ENCODE measurements at regions not wholly inside any gene's neighbourhood (a gene's known extent, or its start where the extent isn't known, plus 50 kb on each side); places are given as distances from the start of the nearest gene placed in this dataset.

GRCh38 chr1:213439703-213440102 lies 388.7 kb downstream of the RPS6KC1 start:
- in situ Hi-C loops (cut with HindIII; ENCODE audit: low pct_unique_long_range_greater_than_20kb, low sequenced_read_pairs) (no loop called here), intact Hi-C loops (cut with micrococcal nuclease; ENCODE audit: unreplicated experiment) (no loop called here)
- DNase-seq (ENCODE audit: low read depth, low spot score) (no peak), ATAC-seq (no peak)
- POLR2A ChIA-PET: no interaction called here
- CTCF ChIA-PET: no interaction called here
- Histone ChIP-seq H3K4me1 (ENCODE audit: control insufficient read depth, insufficient read depth, low read length) (no peaks in the 10 kb centered on the region), H3K27ac (ENCODE audit: low read length) (no peak overlapping the region), H3K4me3 (ENCODE audit: low read depth in 2 of 2, low read length in 2 of 2) (no peak overlapping the region), H3K9me3 (ENCODE audit: control insufficient read depth, insufficient read depth, low read depth, low read length) (no peaks in the 10 kb centered on the region), H3K27me3 (ENCODE audit: control insufficient read depth, insufficient read depth, low read length) (no peaks in the 10 kb centered on the region), H3K36me3 (ENCODE audit: control insufficient read depth, insufficient read depth, low read length) (no peaks in the 10 kb centered on the region)
- TF ChIP-seq SIN3A (IDR thresholded peaks at IDR 0.05; ENCODE audit: borderline replicate concordance, insufficient read depth, low read depth, low read length) (no peak), CTCF (IDR thresholded peaks at IDR 0.05) (no peak), TCF7L2 (IDR thresholded peaks at IDR 0.05; ENCODE audit: low read depth, low read length) (no peak), REST (IDR thresholded peaks at IDR 0.05; ENCODE audit: insufficient read depth in 1 of 2, low read depth in 2 of 2, low read length in 1 of 2) (no peak), POLR2AphosphoS5 (IDR thresholded peaks at IDR 0.05; ENCODE audit: low read depth, low read length) (no peak)
- BruUV-seq (replicated peaks): no TSS peak

- Histone ChIP-seq H3K36me3 (ENCODE audit: control insufficient read depth, insufficient read depth, low read length) (no peaks in the 10 kb centered on the region), H3K9me3 (ENCODE audit: control insufficient read depth, insufficient read depth, low read depth, low read length) (no peaks in the 10 kb centered on the region), H3K4me3 (ENCODE audit: low read depth in 2 of 2, low read length in 2 of 2) (no peak overlapping the region), H3K4me1 (ENCODE audit: control insufficient read depth, insufficient read depth, low read length) (no peaks in the 10 kb centered on the region), H3K27ac (ENCODE audit: low read length) (no peak overlapping the region), H3K27me3 (ENCODE audit: control insufficient read depth, insufficient read depth, low read length) (no peaks in the 10 kb centered on the region)
- in situ Hi-C loops (cut with HindIII; ENCODE audit: low pct_unique_long_range_greater_than_20kb, low sequenced_read_pairs): no loop called here
- no peak for DNase-seq (ENCODE audit: low read depth, low spot score)
- BruUV-seq (replicated peaks): no TSS peak
- CTCF ChIA-PET: no interaction called here
- intact Hi-C loops (cut with micrococcal nuclease; ENCODE audit: unreplicated experiment): no loop called here
- no peak for ATAC-seq
- POLR2A ChIA-PET: no interaction called here
- TF ChIP-seq POLR2AphosphoS5 (IDR thresholded peaks at IDR 0.05; ENCODE audit: low read depth, low read length): no peak
- TF ChIP-seq TCF7L2 (IDR thresholded peaks at IDR 0.05; ENCODE audit: low read depth, low read length): no peak
- TF ChIP-seq SIN3A (IDR thresholded peaks at IDR 0.05; ENCODE audit: borderline replicate concordance, insufficient read depth, low read depth, low read length): no peak
- TF ChIP-seq REST (IDR thresholded peaks at IDR 0.05; ENCODE audit: insufficient read depth in 1 of 2, low read depth in 2 of 2, low read length in 1 of 2): no peak
- TF ChIP-seq CTCF (IDR thresholded peaks at IDR 0.05): no peak
These were observed 389.7 kb downstream of the RPS6KC1 start for GRCh38 chr1:213440766-213441165.

All from Panc1 (cell line).